HepG2 (cell line): ENCODE measurements at regions not wholly inside any gene's neighbourhood (a gene's known extent, or its start where the extent isn't known, plus 50 kb on each side); places are given as distances from the start of the nearest gene placed in this dataset.

Experiments used
- ATAC-seq: fragments of 200-7000 bp; cut with Tn5 transposase; 3 replicates; pipeline ENCODE4 v1.9.1; 2020; ENCODE audit warnings: mild to moderate bottlenecking, moderate library complexity
- BruUV-seq: library from RNA; stranded (reverse); fragments of 400-500 nt; replicated peaks from 2 replicates; lab custom pipeline; 2021; lab: Mats Ljungman, UMichigan
- CTCF ChIA-PET: fragments of 300-600 bp; formaldehyde crosslinking; extraction: SDS; loops from one replicate; lab custom pipeline; 2021; ENCODE audit warnings: low total read pairs, inconsistent platforms, low intra/inter-chr PET ratio; lab: Yijun Ruan, JAX
- POLR2A ChIA-PET: fragments of 350-600 bp; sonication (Branson Sonifier 250); formaldehyde crosslinking; loops from one replicate; lab custom pipeline; 2020; ENCODE audit warnings: antibody characterized with exemption, inconsistent platforms; lab: Yijun Ruan, JAX
- DNase-seq: peaks from one replicate; pipeline ENCODE4 v3.0.0-alpha.2; 2015; ENCODE audit warnings: low spot score
- FAIRE-seq: peaks from 3 replicates; lab custom pipeline; 2011; peaks lifted over from hg19 to GRCh38; lab: Jason Lieb, UNC
- H2AFZ ChIP-seq: one replicate; pipeline ENCODE4 v1.6.1; 2011; ENCODE audit warnings: low read length, inconsistent platforms
- H3K27ac ChIP-seq: fragments of 300-600 bp; 3 replicates; pipeline ENCODE4 v1.8.0; 2011; ENCODE audit warnings: mixed run types, mild to moderate bottlenecking, mixed read lengths, low read length, inconsistent platforms; ENCODE audit not compliant: insufficient read depth; ENCODE audit errors: extremely low read length
- H3K27me3 ChIP-seq, 2 experiments: fragments of 200-600 bp in 1 of 2; 2 replicates in 1 of 2; 3 replicates in 1 of 2; pipeline versions ENCODE4 v1.6.0 to v1.8.0; 2011; ENCODE audit warnings: low read length in 2 of 2, mild to moderate bottlenecking in 2 of 2, moderate library complexity in 2 of 2, inconsistent platforms in 1 of 2; ENCODE audit not compliant: insufficient read depth in 2 of 2, control insufficient read depth in 1 of 2
- H3K36me3 ChIP-seq, 2 experiments: fragments of 200-600 bp in 1 of 2; replicated peaks in 1 of 2; 2 replicates in 1 of 2; 3 replicates in 1 of 2; pipeline versions ENCODE4 v1.5.1 to v1.8.0; 2011; ENCODE audit warnings: low read length in 2 of 2, inconsistent platforms in 1 of 2; ENCODE audit not compliant: insufficient read depth in 2 of 2, control insufficient read depth in 1 of 2
- H3K4me1 ChIP-seq: 2 replicates; pipeline ENCODE4 v1.5.1; 2012; ENCODE audit warnings: low read length, inconsistent platforms; ENCODE audit not compliant: insufficient read depth
- H3K4me2 ChIP-seq: 2 replicates; pipeline ENCODE4 v1.6.0; 2011; ENCODE audit warnings: low read depth, low read length, inconsistent platforms
- H3K4me3 ChIP-seq, 3 experiments: fragments of 200-600 bp in 1 of 3; sonication (generic), shearing (Covaris generic) in 1 of 3; replicated peaks in 1 of 3; 2 replicates each; pipeline ENCODE4 v1.5.1; 2011 to 2016; ENCODE audit warnings: low read length in 3 of 3, inconsistent platforms in 2 of 3, low read depth in 2 of 3, mild to moderate bottlenecking in 2 of 3, control low read depth in 1 of 3, mixed read lengths in 1 of 3; ENCODE audit not compliant: insufficient read depth in 1 of 3
- H3K79me2 ChIP-seq: one replicate; pipeline ENCODE4 v1.6.1; 2011; ENCODE audit warnings: low read length, inconsistent platforms; ENCODE audit not compliant: insufficient read depth
- H3K9ac ChIP-seq: 2 replicates; pipeline ENCODE4 v1.6.0; 2011; ENCODE audit warnings: mild to moderate bottlenecking, low read depth, low read length, inconsistent platforms; ENCODE audit not compliant: insufficient read depth
- H3K9me3 ChIP-seq: 2 replicates; pipeline ENCODE4 v1.5.1; 2012; ENCODE audit warnings: mild to moderate bottlenecking, low read length
- H4K20me1 ChIP-seq: 2 replicates; pipeline ENCODE4 v1.6.0; 2011; ENCODE audit warnings: inconsistent platforms, mild to moderate bottlenecking, low read length, moderate library complexity; ENCODE audit not compliant: insufficient read depth
- CREB1 ChIP-seq, 2 experiments: fragments of 450-650 bp in 1 of 2; IDR thresholded peaks; 2 replicates each; pipeline ENCODE4 v1.6.1; 2016 to 2017; ENCODE audit warnings: control low read depth in 1 of 2, mild to moderate bottlenecking in 1 of 2, missing compliant biosample characterization in 1 of 2, missing genetic modification characterization in 1 of 2
- POLR2AphosphoS2 ChIP-seq: IDR thresholded peaks from 2 replicates; pipeline ENCODE4 v1.6.1; 2011; ENCODE audit warnings: low read depth, low read length, improper control_type of control experiment
- SKI ChIP-seq: fragments of 450-650 bp; IDR thresholded peaks from one replicate; pipeline ENCODE4 v1.6.1; 2018; ENCODE audit warnings: mild to moderate bottlenecking; ENCODE audit not compliant: partially characterized antibody
- SSRP1 ChIP-seq: IDR thresholded peaks from 2 replicates; pipeline ENCODE4 v1.6.1; 2016; ENCODE audit warnings: control low read depth
- ZBTB38 ChIP-seq: sonication (generic); formaldehyde crosslinking; IDR thresholded peaks from 2 replicates; pipeline ENCODE4 v1.5.1; 2020; ENCODE audit warnings: mild to moderate bottlenecking, missing genetic modification reagents
- ZNF292 ChIP-seq: sonication (generic); formaldehyde crosslinking; IDR thresholded peaks from 2 replicates; pipeline ENCODE4 v1.8.1; 2022; ENCODE audit warnings: mild to moderate bottlenecking, low read depth, missing genetic modification reagents, borderline replicate concordance
- ZNF563 ChIP-seq: sonication (generic); formaldehyde crosslinking; IDR thresholded peaks from 2 replicates; pipeline ENCODE4 v1.8.0; 2022; ENCODE audit warnings: mild to moderate bottlenecking, moderate library complexity, missing genetic modification reagents
- ZNF644 ChIP-seq: IDR thresholded peaks from 2 replicates; pipeline ENCODE4 v1.6.1; 2016; ENCODE audit warnings: low read depth
- ZNF83 ChIP-seq: sonication (generic); formaldehyde crosslinking; IDR thresholded peaks from 2 replicates; pipeline ENCODE4 v1.4.0; 2020; ENCODE audit warnings: missing genetic modification reagents, mild to moderate bottlenecking, borderline replicate concordance
- ZNF841 ChIP-seq: sonication (generic); formaldehyde crosslinking; IDR thresholded peaks from 2 replicates; pipeline ENCODE4 v1.8.1; 2023; ENCODE audit warnings: missing genetic modification reagents, borderline replicate concordance
- ZSCAN29 ChIP-seq: sonication (generic); formaldehyde crosslinking; conservative IDR thresholded peaks from 2 replicates; pipeline ENCODE4 v1.4.0; 2020; ENCODE audit warnings: mild to moderate bottlenecking, missing genetic modification reagents
- WGBS: methylation state at CpG from one replicate; pipeline ENCODE4 v1.1.6; 2017; ENCODE audit warnings: low lambda C conversion rate; 5-methylcytosine and 5-hydroxymethylcytosine counted together
- in situ Hi-C: cut with HindIII; loops from 2 replicates; pipeline ENCODE4 v1.10.0; 2017; ENCODE audit warnings: low pct_unique_long_range_greater_than_20kb; ENCODE audit not compliant: extremely low pct_ligation_motif_present
- intact Hi-C: fragments of 100-400 bp; cut with micrococcal nuclease; formaldehyde crosslinking; loops from one replicate; pipeline ENCODE4 v1.10.0; 2022; ENCODE audit not compliant: unreplicated experiment

GRCh38 chr10:59016043-59016442 is 160.4 kb upstream of the PHYHIPL start (continued):
- TF ChIP-seq ZNF83 (CRISPR knock-in tag) (no peak), SSRP1 (CRISPR knock-in tag) (no peak), ZNF644 (CRISPR knock-in tag) (no peak), SKI (no peak), ZSCAN29 (CRISPR knock-in tag) (no peak), ZNF841 (no peak), POLR2AphosphoS2 (no peak)

GRCh38 chr10:59018977-59019376 is 157.5 kb upstream of the PHYHIPL start:
- Histone ChIP-seq H3K9ac (no peak overlapping the region), H3K4me1 (peaks cover 23% of the 10 kb centered on the region), H3K79me2 (no peaks in the 10 kb centered on the region), H3K4me3 (no peak overlapping the region), H3K4me2 (no peak overlapping the region), H3K27me3 (no peaks in the 10 kb centered on the region), H3K9me3 (no peaks in the 10 kb centered on the region), H3K27ac (no peak overlapping the region), H2AFZ (peak overlapping the region; percentile 20), H4K20me1 (no peaks in the 10 kb centered on the region), H3K36me3 (no peaks in the 10 kb centered on the region; a peak in 1 of 5 replicates)
- POLR2A ChIA-PET = no interaction called here
- TF ChIP-seq ZNF563 (no peak), ZNF292 (CRISPR knock-in tag) (peak; percentile 20; the same call in 1 of the 2 replicates), CREB1 (IDR thresholded peaks at IDR 0.05) (no peak), CREB1 (CRISPR knock-in tag; IDR thresholded peaks at IDR 0.05) (no peak), ZBTB38 (CRISPR knock-in tag) (0 out of 2 replicates have a peak, but pooled peaks have one; percentile 53)
- ATAC-seq (no peak), DNase-seq (no peak), FAIRE-seq (no peak)
- CTCF ChIA-PET = no interaction called here
- in situ Hi-C loops (no loop called here), intact Hi-C loops (no loop called here)
- BruUV-seq = no TSS peak
- WGBS = 96% methylated on average over 5 of the region's 5 CpGs
